DOHH2 (cell line): ENCODE measurements at regions not wholly inside any gene's neighbourhood (a gene's known extent, or its start where the extent isn't known, plus 50 kb on each side); places are given as distances from the start of the nearest gene placed in this dataset.
"Not testable (repeated sequence)": the region's sequence is repeated elsewhere in the genome, so short reads cannot be mapped to it uniquely, and the experiment has no call there.

Experiments
- H3F3A ChIP-seq: fragments of 200-600 bp; sonication (generic), shearing (Covaris generic); 2 replicates; pipeline ENCODE4 v1.6.0; 2016; ENCODE audit warnings: antibody characterized with exemption, mild to moderate bottlenecking; ENCODE audit not compliant: control insufficient read depth, insufficient read depth
- H3K27ac ChIP-seq: fragments of 200-600 bp; sonication (generic); 2 replicates; pipeline ENCODE4 v1.5.1; 2014; ENCODE audit warnings: low read depth, mild to moderate bottlenecking, low read length, moderate library complexity
- H3K27me3 ChIP-seq: fragments of 200-600 bp; sonication (generic); 2 replicates; pipeline ENCODE4 v1.6.1; 2014; ENCODE audit warnings: mild to moderate bottlenecking, low read length, mixed read lengths; ENCODE audit not compliant: control insufficient read depth
- H3K36me3 ChIP-seq: fragments of 200-600 bp; sonication (generic); 2 replicates; pipeline ENCODE4 v1.6.1; 2014; ENCODE audit warnings: mild to moderate bottlenecking, low read length, moderate library complexity, mixed read lengths; ENCODE audit not compliant: control insufficient read depth
- H3K4me1 ChIP-seq: fragments of 200-600 bp; sonication (generic); 2 replicates; pipeline ENCODE4 v1.6.1; 2014; ENCODE audit warnings: mild to moderate bottlenecking, low read length, mixed read lengths; ENCODE audit not compliant: control insufficient read depth
- H3K4me2 ChIP-seq: fragments of 200-600 bp; sonication (generic); 2 replicates; pipeline ENCODE4 v1.6.0; 2014; ENCODE audit warnings: mild to moderate bottlenecking, low read length, moderate library complexity
- H3K4me3 ChIP-seq: fragments of 200-600 bp; sonication (generic); 2 replicates; pipeline ENCODE4 v1.5.1; 2014; ENCODE audit warnings: mild to moderate bottlenecking, low read length, mixed read lengths
- H3K79me2 ChIP-seq: fragments of 200-600 bp; sonication (generic); 2 replicates; pipeline ENCODE4 v1.6.1; 2014; ENCODE audit warnings: mild to moderate bottlenecking, low read length, mixed read lengths; ENCODE audit not compliant: control insufficient read depth
- H3K9me2 ChIP-seq: fragments of 200-600 bp; sonication (generic); replicated peaks from 2 replicates; pipeline ENCODE4 v1.6.1; 2014; ENCODE audit warnings: mild to moderate bottlenecking, low read length, mixed read lengths; ENCODE audit not compliant: control insufficient read depth
- H3K9me3 ChIP-seq: fragments of 200-600 bp; sonication (generic); 2 replicates; pipeline ENCODE4 v1.6.1; 2014; ENCODE audit warnings: antibody characterized with exemption, low read length, mixed read lengths; ENCODE audit not compliant: control insufficient read depth, insufficient read depth
- H4K20me1 ChIP-seq: fragments of 200-600 bp; sonication (generic); 2 replicates; pipeline ENCODE4 v1.6.0; 2014; ENCODE audit warnings: low read depth, mild to moderate bottlenecking, antibody characterized with exemption, low read length, moderate library complexity; ENCODE audit not compliant: control insufficient read depth, insufficient read depth
- CTCF ChIP-seq: fragments of 200-600 bp; sonication (generic); IDR thresholded peaks from one replicate; pipeline ENCODE4 v1.5.1; 2014; ENCODE audit warnings: antibody characterized with exemption, mild to moderate bottlenecking, low read depth, low read length; ENCODE audit not compliant: poor library complexity, severe bottlenecking
- EZH2phosphoT487 ChIP-seq: fragments of 200-600 bp; sonication (generic); IDR thresholded peaks from 2 replicates; pipeline ENCODE4 v1.6.1; 2017; ENCODE audit warnings: borderline replicate concordance, mild to moderate bottlenecking, antibody characterized with exemption, low read length, moderate library complexity, mixed read lengths

- no peaks in the 10 kb centered on the region for H3K9me3 ChIP-seq
- no peaks in the 10 kb centered on the region for H4K20me1 ChIP-seq
- H3K27me3 ChIP-seq: no peaks in the 10 kb centered on the region
- H3K79me2 ChIP-seq: no peaks in the 10 kb centered on the region
- H3K4me3 ChIP-seq: no peak overlapping the region
- TF ChIP-seq EZH2phosphoT487: no peak
- TF ChIP-seq CTCF: no peak
- no peaks in the 10 kb centered on the region for H3K36me3 ChIP-seq
- no peak overlapping the region for H3K4me2 ChIP-seq
- H3K9me2 ChIP-seq: no peaks in the 10 kb centered on the region
- no peaks in the 10 kb centered on the region for H3F3A ChIP-seq
- no peaks in the 10 kb centered on the region for H3K4me1 ChIP-seq
- no peak overlapping the region for H3K27ac ChIP-seq
Measured at GRCh38 chr4:179353786-179354185, 1911.5 kb upstream of the AGA start.

GRCh38 chr4:179361978-179362486 is 1919.8 kb upstream of the AGA start:
- Histone ChIP-seq H3K4me2 (no peak overlapping the region), H3K27ac (no peak overlapping the region), H3K36me3 (no peaks in the 10 kb centered on the region), H3K9me2 (no peaks in the 10 kb centered on the region), H3K27me3 (no peaks in the 10 kb centered on the region), H4K20me1 (no peaks in the 10 kb centered on the region), H3K4me1 (no peaks in the 10 kb centered on the region), H3F3A (no peaks in the 10 kb centered on the region), H3K9me3 (no peaks in the 10 kb centered on the region), H3K79me2 (no peaks in the 10 kb centered on the region), H3K4me3 (no peak overlapping the region)
- TF ChIP-seq EZH2phosphoT487 (no peak), CTCF (no peak)

GRCh38 chr4:179365932-179366331 is 1923.7 kb upstream of the AGA start:
- not testable (repeated sequence) for H3K9me3 ChIP-seq, H3K36me3 ChIP-seq, H3K4me1 ChIP-seq, H3K4me2 ChIP-seq, H3K4me3 ChIP-seq, H3F3A ChIP-seq, H3K27me3 ChIP-seq, H3K79me2 ChIP-seq, H3K9me2 ChIP-seq, H4K20me1 ChIP-seq, H3K27ac ChIP-seq

GRCh38 chr4:179372242-179372641 is 1930.0 kb upstream of the AGA start:
- no peaks in the 10 kb centered on the region for H4K20me1 ChIP-seq
- H3K27ac ChIP-seq: no peak overlapping the region
- no peak overlapping the region for H3K4me2 ChIP-seq
- H3K4me1 ChIP-seq: no peaks in the 10 kb centered on the region
- no peaks in the 10 kb centered on the region for H3K9me2 ChIP-seq
- no peaks in the 10 kb centered on the region for H3K36me3 ChIP-seq
- TF ChIP-seq EZH2phosphoT487: no peak
- no peak for TF ChIP-seq CTCF
- no peak overlapping the region for H3K4me3 ChIP-seq
- H3K9me3 ChIP-seq: no peaks in the 10 kb centered on the region
- H3K27me3 ChIP-seq: no peaks in the 10 kb centered on the region
- no peaks in the 10 kb centered on the region for H3K79me2 ChIP-seq
- no peaks in the 10 kb centered on the region for H3F3A ChIP-seq
